ENCODE measurements at regions not wholly inside any gene's neighbourhood (a gene's known extent, or its start where the extent isn't known, plus 50 kb on each side); places are given as distances from the start of the nearest gene placed in this dataset.

DNA sequence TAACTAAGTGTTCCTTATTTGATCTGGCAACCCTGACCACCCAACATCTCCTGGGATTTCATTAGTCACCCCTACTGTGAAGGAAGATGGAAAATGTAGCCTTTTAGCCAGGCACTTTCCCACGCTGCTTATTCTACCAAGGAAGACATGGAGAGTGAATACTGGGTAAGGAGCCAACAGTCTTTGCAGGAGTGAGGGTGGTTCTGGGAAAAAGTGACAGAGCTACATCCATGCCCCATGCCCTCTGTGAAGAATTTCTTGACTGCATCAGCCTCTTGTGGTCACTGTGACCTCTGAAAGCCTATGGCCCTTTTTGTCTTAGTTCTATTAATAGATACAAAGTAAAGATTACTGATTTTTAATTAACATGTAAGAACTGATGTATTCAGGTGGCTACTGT lies 196.0 kb upstream of the EEA1 start:
- TF ChIP-seq, protein P1, sequence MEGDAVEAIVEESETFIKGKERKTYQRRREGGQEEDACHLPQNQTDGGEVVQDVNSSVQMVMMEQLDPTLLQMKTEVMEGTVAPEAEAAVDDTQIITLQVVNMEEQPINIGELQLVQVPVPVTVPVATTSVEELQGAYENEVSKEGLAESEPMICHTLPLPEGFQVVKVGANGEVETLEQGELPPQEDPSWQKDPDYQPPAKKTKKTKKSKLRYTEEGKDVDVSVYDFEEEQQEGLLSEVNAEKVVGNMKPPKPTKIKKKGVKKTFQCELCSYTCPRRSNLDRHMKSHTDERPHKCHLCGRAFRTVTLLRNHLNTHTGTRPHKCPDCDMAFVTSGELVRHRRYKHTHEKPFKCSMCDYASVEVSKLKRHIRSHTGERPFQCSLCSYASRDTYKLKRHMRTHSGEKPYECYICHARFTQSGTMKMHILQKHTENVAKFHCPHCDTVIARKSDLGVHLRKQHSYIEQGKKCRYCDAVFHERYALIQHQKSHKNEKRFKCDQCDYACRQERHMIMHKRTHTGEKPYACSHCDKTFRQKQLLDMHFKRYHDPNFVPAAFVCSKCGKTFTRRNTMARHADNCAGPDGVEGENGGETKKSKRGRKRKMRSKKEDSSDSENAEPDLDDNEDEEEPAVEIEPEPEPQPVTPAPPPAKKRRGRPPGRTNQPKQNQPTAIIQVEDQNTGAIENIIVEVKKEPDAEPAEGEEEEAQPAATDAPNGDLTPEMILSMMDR (IDR thresholded peaks at IDR 0.05), result no peak
- TF ChIP-seq POLR2A (IDR thresholded peaks at IDR 0.05), result no peak

Measured in tibial nerve (tissue), 3 donors.